ENCODE measurements at regions not wholly inside any gene's neighbourhood (a gene's known extent, or its start where the extent isn't known, plus 50 kb on each side); places are given as distances from the start of the nearest gene placed in this dataset.
A peak's percentile ranks its signal among the peaks of the same experiment; 100 is the strongest.
"Not testable (repeated sequence)": the region's sequence is repeated elsewhere in the genome, so short reads cannot be mapped to it uniquely, and the experiment has no call there.

DNA sequence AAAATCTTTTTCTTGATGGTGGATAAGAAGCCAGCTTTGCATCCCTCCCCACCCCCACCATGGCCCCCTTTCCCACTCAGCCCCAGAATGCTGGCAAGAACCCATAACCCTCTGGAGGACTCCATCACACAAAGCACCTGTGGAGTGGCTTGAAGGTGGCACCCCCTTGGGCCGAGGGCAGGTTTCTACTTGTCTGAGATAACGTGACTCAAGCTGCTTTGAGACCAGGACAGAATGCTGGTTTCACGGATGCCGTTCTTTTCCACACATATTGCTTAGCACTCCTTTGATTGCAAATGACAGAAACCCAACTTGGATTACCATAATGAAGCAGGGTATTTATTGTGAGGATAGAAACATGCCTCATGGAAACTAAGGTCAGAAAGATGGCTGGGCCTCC is 82.2 kb downstream of the LACC1 start:
- Histone ChIP-seq H3K4me1 (no peaks in the 10 kb centered on the region), H3K27me3 (no peaks in the 10 kb centered on the region), H3K4me3 (no peak overlapping the region), H3K27ac (no peak overlapping the region), H3K36me3 (no peaks in the 10 kb centered on the region), H3K9me3 (no peaks in the 10 kb centered on the region)
- WGBS, 2 donors = 89 to 93% methylated on average over 4 of the region's 4 CpGs
- intact Hi-C loops (cut with DNase I) = no loop called here
- DNase-seq (no peak), ATAC-seq (no peak)
- TF ChIP-seq CTCF (IDR thresholded peaks at IDR 0.05) = no peak

GRCh38 chr13:43963726-43964125 is 84.0 kb downstream of the LACC1 start:
- no peak overlapping the region for H3K4me3 ChIP-seq
- 81 to 86% methylated on average over 4 of the region's 4 CpGs for WGBS, 2 donors
- ATAC-seq = peak in 4 of 8 donors; percentile 15 to 58 (median 32)
- no peaks in the 10 kb centered on the region for H3K36me3 ChIP-seq
- TF ChIP-seq CTCF (IDR thresholded peaks at IDR 0.05) = peak in 2 of 9 donors; percentile 10 to 25
- no peak overlapping the region for H3K27ac ChIP-seq
- no peaks in the 10 kb centered on the region for H3K27me3 ChIP-seq
- no peak for DNase-seq
- no peaks in the 10 kb centered on the region for H3K9me3 ChIP-seq
- no peaks in the 10 kb centered on the region for H3K4me1 ChIP-seq
- intact Hi-C loops (cut with DNase I) = no loop called here

DNA sequence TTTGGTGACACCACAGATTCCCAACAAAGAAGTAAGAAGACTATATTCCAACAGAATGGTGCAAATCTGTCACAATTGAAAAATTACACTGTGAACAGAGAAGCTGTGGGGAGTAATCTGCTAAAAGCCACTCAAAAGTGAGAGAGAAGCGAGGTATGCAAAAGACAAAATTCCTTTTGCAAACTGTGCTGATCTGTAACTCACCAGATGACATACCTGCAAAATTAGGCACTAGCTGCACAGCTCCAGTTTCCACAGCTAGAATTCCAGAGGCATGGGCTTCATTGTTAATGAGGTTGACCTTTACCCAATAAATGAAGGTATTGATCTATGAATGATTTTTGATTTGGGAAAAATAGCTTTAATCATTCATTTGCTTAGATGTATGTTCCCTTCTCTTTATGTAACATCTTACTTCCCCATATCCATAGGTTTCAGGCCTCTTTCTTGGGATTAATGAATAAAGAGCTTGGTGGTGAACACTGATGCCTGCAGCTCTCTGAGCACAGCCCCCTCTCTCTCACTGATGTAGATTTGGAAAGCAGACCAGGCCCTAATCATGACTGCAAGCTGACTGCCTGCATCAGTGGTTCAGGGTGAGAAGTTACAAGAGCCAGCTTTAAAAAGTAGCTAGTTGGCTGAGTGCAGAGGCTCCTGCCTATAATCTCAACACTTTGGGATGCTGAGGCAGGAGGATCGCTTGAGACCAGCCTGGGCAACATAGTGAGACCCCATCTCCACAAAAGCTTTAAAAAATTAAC is 85.2 kb downstream of the LACC1 start:
- no peak for ATAC-seq
- H3K27me3 ChIP-seq = no peaks in the 10 kb centered on the region
- intact Hi-C loops (cut with DNase I) = no loop called here
- WGBS, 2 donors = 96 to 97% methylated on average over 2 of the region's 2 CpGs
- no peak for TF ChIP-seq CTCF (IDR thresholded peaks at IDR 0.05)
- no peak overlapping the region for H3K27ac ChIP-seq
- H3K36me3 ChIP-seq = no peaks in the 10 kb centered on the region
- H3K4me1 ChIP-seq = no peaks in the 10 kb centered on the region
- DNase-seq = no peak
- no peaks in the 10 kb centered on the region for H3K9me3 ChIP-seq
- H3K4me3 ChIP-seq = no peak overlapping the region

- 97% methylated on average over 8 of the region's 8 CpGs for WGBS, 2 donors
- DNase-seq = no peak
- intact Hi-C loops (cut with DNase I) = no loop called here
Observed at GRCh38 chr13:43965459-43965845, 85.7 kb downstream of the LACC1 start.

DNA sequence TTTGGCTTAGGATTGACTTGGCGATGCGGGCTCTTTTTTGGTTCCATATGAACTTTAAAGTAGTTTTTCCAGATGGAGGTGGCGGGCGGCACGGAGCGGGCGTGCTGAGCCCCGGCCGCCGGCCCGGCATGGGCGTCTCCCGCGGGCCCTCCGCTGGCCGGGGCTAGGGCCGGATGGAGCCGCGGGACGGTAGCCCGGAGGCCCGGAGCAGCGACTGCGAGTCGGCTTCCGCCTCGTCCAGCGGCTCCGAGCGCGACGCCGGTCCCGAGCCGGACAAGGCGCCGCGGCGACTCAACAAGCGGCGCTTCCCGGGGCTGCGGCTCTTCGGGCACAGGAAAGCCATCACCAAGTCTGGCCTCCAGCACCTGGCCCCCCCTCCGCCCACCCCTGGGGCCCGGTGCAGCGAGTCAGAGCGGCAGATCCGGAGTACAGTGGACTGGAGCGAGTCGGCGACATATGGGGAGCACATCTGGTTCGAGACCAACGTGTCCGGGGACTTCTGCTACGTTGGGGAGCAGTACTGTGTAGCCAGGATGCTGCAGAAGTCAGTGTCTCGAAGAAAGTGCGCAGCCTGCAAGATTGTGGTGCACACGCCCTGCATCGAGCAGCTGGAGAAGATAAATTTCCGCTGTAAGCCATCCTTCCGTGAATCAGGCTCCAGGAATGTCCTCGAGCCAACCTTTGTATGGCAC is 88.7 kb downstream of the LACC1 start:
- H3K4me1 ChIP-seq; H3K36me3 ChIP-seq; H3K27ac ChIP-seq; H3K9me3 ChIP-seq; H3K4me3 ChIP-seq; DNase-seq; H3K27me3 ChIP-seq; intact Hi-C loops (cut with DNase I): not testable (repeated sequence)
- ATAC-seq = peak in 1 of 8 donors; percentile 10
- 90 to 93% methylated on average over 43 to 45 of the region's 63 CpGs for WGBS, 2 donors

More at GRCh38 chr13:43965459-43965845, 85.7 kb downstream of the LACC1 start:
- Histone ChIP-seq H3K4me1 (no peaks in the 10 kb centered on the region), H3K36me3 (no peaks in the 10 kb centered on the region), H3K4me3 (no peak overlapping the region), H3K27me3 (no peaks in the 10 kb centered on the region), H3K9me3 (no peaks in the 10 kb centered on the region), H3K27ac (no peak overlapping the region)
- TF ChIP-seq CTCF (IDR thresholded peaks at IDR 0.05) = no peak
- no peak for ATAC-seq

DNA sequence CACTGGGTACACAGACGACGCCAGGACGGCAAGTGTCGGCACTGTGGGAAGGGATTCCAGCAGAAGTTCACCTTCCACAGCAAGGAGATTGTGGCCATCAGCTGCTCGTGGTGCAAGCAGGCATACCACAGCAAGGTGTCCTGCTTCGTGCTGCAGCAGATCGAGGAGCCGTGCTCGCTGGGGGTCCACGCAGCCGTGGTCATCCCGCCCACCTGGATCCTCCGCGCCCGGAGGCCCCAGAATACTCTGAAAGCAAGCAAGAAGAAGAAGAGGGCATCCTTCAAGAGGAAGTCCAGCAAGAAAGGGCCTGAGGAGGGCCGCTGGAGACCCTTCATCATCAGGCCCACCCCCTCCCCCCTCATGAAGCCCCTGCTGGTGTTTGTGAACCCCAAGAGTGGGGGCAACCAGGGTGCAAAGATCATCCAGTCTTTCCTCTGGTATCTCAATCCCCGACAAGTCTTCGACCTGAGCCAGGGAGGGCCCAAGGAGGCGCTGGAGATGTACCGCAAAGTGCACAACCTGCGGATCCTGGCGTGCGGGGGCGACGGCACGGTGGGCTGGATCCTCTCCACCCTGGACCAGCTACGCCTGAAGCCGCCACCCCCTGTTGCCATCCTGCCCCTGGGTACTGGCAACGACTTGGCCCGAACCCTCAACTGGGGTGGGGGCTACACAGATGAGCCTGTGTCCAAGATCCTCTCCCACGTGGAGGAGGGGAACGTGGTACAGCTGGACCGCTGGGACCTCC is 89.4 kb downstream of the LACC1 start:
- 95 to 97% methylated on average over 33 of the region's 33 CpGs for WGBS, 2 donors
- intact Hi-C loops (cut with DNase I); DNase-seq; H3K9me3 ChIP-seq; H3K27ac ChIP-seq; H3K36me3 ChIP-seq; H3K27me3 ChIP-seq; H3K4me1 ChIP-seq; H3K4me3 ChIP-seq: not testable (repeated sequence)
- ATAC-seq = peak in 1 of 8 donors; percentile 10

DNA sequence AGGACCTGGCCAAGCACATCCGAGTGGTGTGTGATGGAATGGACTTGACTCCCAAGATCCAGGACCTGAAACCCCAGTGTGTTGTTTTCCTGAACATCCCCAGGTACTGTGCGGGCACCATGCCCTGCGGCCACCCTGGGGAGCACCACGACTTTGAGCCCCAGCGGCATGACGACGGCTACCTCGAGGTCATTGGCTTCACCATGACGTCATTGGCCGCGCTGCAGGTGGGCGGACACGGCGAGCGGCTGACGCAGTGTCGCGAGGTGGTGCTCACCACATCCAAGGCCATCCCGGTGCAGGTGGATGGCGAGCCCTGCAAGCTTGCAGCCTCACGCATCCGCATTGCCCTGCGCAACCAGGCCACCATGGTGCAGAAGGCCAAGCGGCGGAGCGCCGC is 90.2 kb downstream of the LACC1 start:
- peak in 1 of 8 donors; percentile 34 for ATAC-seq
- H3K9me3 ChIP-seq; intact Hi-C loops (cut with DNase I); H3K27ac ChIP-seq; H3K4me1 ChIP-seq; H3K36me3 ChIP-seq; DNase-seq; H3K4me3 ChIP-seq; H3K27me3 ChIP-seq: not testable (repeated sequence)
- 93 to 98% methylated on average over 23 to 26 of the region's 27 CpGs for WGBS, 2 donors
